ENCODE measurements at regions not wholly inside any gene's neighbourhood (a gene's known extent, or its start where the extent isn't known, plus 50 kb on each side); places are given as distances from the start of the nearest gene placed in this dataset.

GRCh38 chr14:56412468-56413434 lies 166.8 kb upstream of the TMEM260 start:
- no peak for TF ChIP-seq POLR2A (IDR thresholded peaks at IDR 0.05)
- no peak for TF ChIP-seq CTCF (IDR thresholded peaks at IDR 0.05)
- no peak for TF ChIP-seq EP300 (IDR thresholded peaks at IDR 0.05)

All from tibial nerve (tissue), 4 donors.